Gastroesophageal sphincter (tissue), 4 donors: ENCODE measurements at regions not wholly inside any gene's neighbourhood (a gene's known extent, or its start where the extent isn't known, plus 50 kb on each side); places are given as distances from the start of the nearest gene placed in this dataset.

Source experiments
- ATAC-seq: fragments of 150-250 bp; one replicate; pipeline ENCODE4 v1.9.1; 2016; ENCODE audit warnings: mild to moderate bottlenecking, moderate library complexity
- H3K27ac ChIP-seq, 4 donors: fragments of 200-600 bp; sonication (generic) in 3 of 4; 1 replicate in 3 of 4; 2 replicates in 1 of 4; pipeline ENCODE4 v1.5.1; 2016 to 2019
- H3K27me3 ChIP-seq: fragments of 200-600 bp; sonication (generic); one replicate; pipeline ENCODE4 v1.5.1; 2019
- H3K36me3 ChIP-seq, 2 donors: fragments of 200-600 bp; sonication (generic); one replicate each; pipeline ENCODE4 v1.5.1; 2019; ENCODE audit warnings: control low read depth in 1 of 2
- H3K4me1 ChIP-seq, 3 donors: fragments of 200-600 bp; sonication (generic); 1 replicate in 2 of 3; 2 replicates in 1 of 3; pipeline ENCODE4 v1.5.1; 2016 to 2019; ENCODE audit warnings: control low read depth in 2 of 3
- H3K4me3 ChIP-seq, 2 donors: fragments of 200-600 bp; sonication (generic); one replicate each; pipeline ENCODE4 v1.5.1; 2019; ENCODE audit warnings: mild to moderate bottlenecking in 1 of 2, moderate library complexity in 1 of 2
- H3K9me3 ChIP-seq, 3 donors: fragments of 200-600 bp; sonication (generic); one replicate each; pipeline ENCODE4 v1.5.1; 2017 to 2019; ENCODE audit warnings: control low read depth in 2 of 3
- CTCF ChIP-seq, 4 experiments: fragments of 200-600 bp in 2 of 4; fragments of 450-650 bp in 2 of 4; sonication (generic) in 1 of 4; IDR thresholded peaks; one replicate each; pipeline ENCODE4 v1.5.1; 2017 to 2019; ENCODE audit warnings: antibody characterized with exemption in 4 of 4, mild to moderate bottlenecking in 2 of 4, moderate library complexity in 2 of 4
- EP300 ChIP-seq: sonication (generic); formaldehyde crosslinking; IDR thresholded peaks from one replicate; pipeline ENCODE4 v1.6.1; 2017; ENCODE audit warnings: antibody characterized with exemption, mild to moderate bottlenecking
- POLR2A ChIP-seq, 2 donors: fragments of 450-650 bp; IDR thresholded peaks; one replicate each; pipeline ENCODE4 v1.6.1; 2017; ENCODE audit warnings: antibody characterized with exemption in 2 of 2, mild to moderate bottlenecking in 2 of 2, moderate library complexity in 1 of 2
- POLR2AphosphoS5 ChIP-seq: sonication (generic); formaldehyde crosslinking; IDR thresholded peaks from one replicate; pipeline ENCODE4 v1.6.1; 2017; ENCODE audit warnings: antibody characterized with exemption
- WGBS, 2 donors: methylation state at CpG; one replicate each; pipeline ENCODE4 v1.1.5; 2018; ENCODE audit warnings: low coverage in 1 of 2; 5-methylcytosine and 5-hydroxymethylcytosine counted together

DNA sequence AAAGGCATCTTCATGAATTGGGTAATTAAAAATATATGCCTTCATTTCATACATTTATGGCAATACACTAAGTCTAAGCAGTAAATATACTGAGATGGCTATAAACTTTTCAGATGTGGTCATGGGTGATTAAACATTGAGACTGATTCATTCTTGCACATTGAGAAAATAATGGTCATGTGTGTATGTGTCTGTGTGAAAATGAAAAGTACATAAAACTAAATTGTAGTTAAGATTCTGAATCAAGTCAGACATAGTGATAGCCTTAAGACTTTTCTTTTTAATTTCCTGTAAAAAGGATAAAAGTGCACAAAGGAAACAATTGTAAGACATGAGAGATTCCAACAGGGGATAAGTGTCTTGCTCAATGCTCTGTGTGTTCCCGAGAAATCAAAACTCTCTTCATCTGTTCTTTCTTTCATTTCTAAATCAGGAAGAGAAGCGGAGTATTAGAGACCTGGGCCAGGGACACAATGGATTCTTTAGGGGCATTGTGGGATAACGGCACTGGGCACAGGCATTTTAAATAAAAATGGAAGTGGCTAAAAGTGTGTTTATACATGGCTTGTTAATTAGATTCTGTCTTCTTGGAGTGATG, 69.8 kb upstream of the AGR3 start:
- no peak for ATAC-seq
- peaks cover 0 to 10% (median 0%) of the 10 kb centered on the region in 3 donors for H3K9me3 ChIP-seq
- no peaks in the 10 kb centered on the region for H3K36me3 ChIP-seq
- no peak for TF ChIP-seq POLR2AphosphoS5
- H3K27me3 ChIP-seq: no peaks in the 10 kb centered on the region
- peaks cover 0 to 11% (median 0%) of the 10 kb centered on the region in 3 donors for H3K4me1 ChIP-seq
- H3K27ac ChIP-seq: no peak overlapping the region
- no peak overlapping the region for H3K4me3 ChIP-seq
- WGBS, 2 donors: 63 to 65% methylated on average over 2 to 3 of the region's 3 CpGs

DNA sequence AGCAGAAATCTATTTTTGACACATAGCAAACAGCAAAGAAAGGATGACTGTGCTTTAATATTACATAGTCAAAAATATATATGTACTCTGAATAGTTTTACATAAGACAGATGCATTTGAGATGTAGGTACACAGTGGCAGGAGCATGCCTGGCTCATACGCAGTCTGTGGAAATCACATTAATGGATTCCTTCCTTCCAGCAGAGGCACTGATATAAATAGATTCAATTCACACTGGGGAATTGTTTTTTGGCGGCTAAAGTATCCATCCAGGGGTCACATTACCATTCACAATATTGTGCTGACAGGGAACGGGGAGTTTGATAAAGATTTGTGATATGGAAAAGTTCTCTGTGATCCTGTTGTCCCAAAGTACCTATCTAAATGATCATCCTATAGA, 72.5 kb upstream of the AGR3 start:
- H3K36me3 ChIP-seq: no peaks in the 10 kb centered on the region
- H3K4me3 ChIP-seq: no peak overlapping the region
- H3K27ac ChIP-seq: no peak overlapping the region
- TF ChIP-seq CTCF (IDR thresholded peaks at IDR 0.05) (no peak), POLR2A (IDR thresholded peaks at IDR 0.05) (no peak), EP300 (no peak), POLR2AphosphoS5 (no peak)
- no peaks in the 10 kb centered on the region for H3K9me3 ChIP-seq
- no peaks in the 10 kb centered on the region for H3K27me3 ChIP-seq
- no peak for ATAC-seq
- peaks cover 0 to 11% (median 0%) of the 10 kb centered on the region in 3 donors for H3K4me1 ChIP-seq
- 10 to 33% methylated on average over 3 of the region's 3 CpGs for WGBS, 2 donors

DNA sequence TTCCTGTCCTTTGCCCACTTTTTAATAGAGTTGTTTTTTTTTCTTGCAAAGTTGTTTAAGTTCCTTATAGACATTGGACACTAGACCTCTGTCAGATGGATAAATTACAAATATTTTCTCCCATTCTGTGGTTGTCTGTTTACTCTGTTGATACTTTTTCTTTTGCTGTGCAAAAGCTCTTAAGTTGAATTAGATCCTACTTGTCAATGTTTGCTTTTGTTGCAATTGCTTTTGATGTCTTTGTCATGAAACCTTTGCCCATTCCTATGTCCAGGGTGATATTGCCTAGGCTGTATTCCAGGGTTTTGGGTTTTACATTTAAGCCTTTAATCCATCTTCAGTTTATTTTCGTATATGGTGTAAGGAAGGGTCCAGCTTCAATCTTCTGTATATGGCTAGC, 76.9 kb upstream of the AGR3 start:
- 88 to 100% methylated on average over 1 of the region's 1 CpG for WGBS, 2 donors
- no peaks in the 10 kb centered on the region for H3K9me3 ChIP-seq
- H3K4me1 ChIP-seq: peaks cover 0 to 10% (median 3%) of the 10 kb centered on the region in 3 donors
- ATAC-seq: no peak
- no peak overlapping the region for H3K4me3 ChIP-seq
- H3K36me3 ChIP-seq: no peaks in the 10 kb centered on the region
- TF ChIP-seq POLR2AphosphoS5 (no peak), POLR2A (IDR thresholded peaks at IDR 0.05) (no peak), EP300 (no peak), CTCF (IDR thresholded peaks at IDR 0.05) (no peak)
- no peaks in the 10 kb centered on the region for H3K27me3 ChIP-seq
- H3K27ac ChIP-seq: no peak overlapping the region

- Histone ChIP-seq H3K27me3 (no peaks in the 10 kb centered on the region), H3K9me3 (no peaks in the 10 kb centered on the region), H3K4me1 (peaks cover 0 to 3% (median 0%) of the 10 kb centered on the region in 3 donors), H3K36me3 (no peaks in the 10 kb centered on the region), H3K4me3 (no peak overlapping the region), H3K27ac (no peak overlapping the region)
- no peak for ATAC-seq
- WGBS, 2 donors: 100% methylated on average over 1 of the region's 1 CpG; no CpG with 5 or more reads in 1 of the 2 donors
- TF ChIP-seq EP300 (no peak), POLR2A (IDR thresholded peaks at IDR 0.05) (no peak), POLR2AphosphoS5 (no peak), CTCF (IDR thresholded peaks at IDR 0.05) (no peak)
Measured at GRCh38 chr7:16960337-16960965, 78.7 kb upstream of the AGR3 start.

- Histone ChIP-seq H3K4me1 (peaks cover 0 to 3% (median 0%) of the 10 kb centered on the region in 3 donors), H3K9me3 (no peaks in the 10 kb centered on the region), H3K27ac (no peak overlapping the region), H3K27me3 (no peaks in the 10 kb centered on the region), H3K36me3 (no peaks in the 10 kb centered on the region), H3K4me3 (no peak overlapping the region)
- ATAC-seq: no peak
- WGBS, 2 donors: 28 to 40% methylated on average over 2 of the region's 2 CpGs
- TF ChIP-seq CTCF (IDR thresholded peaks at IDR 0.05): no peak
- TF ChIP-seq POLR2A (IDR thresholded peaks at IDR 0.05): no peak
Measured at GRCh38 chr7:16961641-16962040, 79.9 kb upstream of the AGR3 start.
